ENCODE measurements at regions not wholly inside any gene's neighbourhood (a gene's known extent, or its start where the extent isn't known, plus 50 kb on each side); places are given as distances from the start of the nearest gene placed in this dataset.

DNA sequence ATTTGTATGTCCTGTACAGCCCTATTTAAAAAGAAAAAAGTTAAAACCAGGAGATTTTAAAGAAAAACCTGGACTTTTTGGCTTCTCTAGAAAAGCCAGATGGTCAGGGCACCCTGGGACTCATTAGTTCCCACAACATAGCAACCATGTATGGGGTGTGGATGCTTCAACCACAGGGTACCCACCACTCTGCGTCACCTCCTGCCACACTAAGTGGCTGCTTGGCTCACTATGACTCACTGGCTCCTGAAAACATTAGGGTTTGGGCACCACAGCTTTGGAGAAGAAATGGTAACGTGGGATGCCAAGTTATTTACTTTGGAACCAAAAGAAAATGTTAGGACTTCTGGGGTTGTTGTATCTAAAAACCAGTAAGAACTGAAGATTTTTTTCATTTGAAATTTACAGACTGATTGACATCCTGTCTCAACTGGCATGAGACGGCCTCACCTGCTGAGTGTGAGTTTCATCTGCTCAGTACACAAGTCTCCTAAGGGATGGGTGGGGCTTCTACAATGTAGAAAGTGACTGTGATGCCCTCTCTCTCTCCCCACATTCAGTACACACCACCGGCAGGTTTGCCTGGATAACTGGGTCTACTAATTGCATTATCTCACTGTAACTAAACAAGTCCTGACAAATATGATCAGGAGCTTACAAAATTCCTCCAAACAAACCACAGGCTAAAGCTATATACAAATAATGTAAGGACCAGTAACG lies 103.9 kb downstream of the ESM1 start:
- no peak for TF ChIP-seq POLR2A (IDR thresholded peaks at IDR 0.05; ENCODE audit: borderline replicate concordance, extremely low read depth, insufficient read depth, insufficient read length)
- no peak for TF ChIP-seq SRF (IDR thresholded peaks at IDR 0.05; ENCODE audit: low read depth)
- no peak for TF ChIP-seq CEBPB (IDR thresholded peaks at IDR 0.05; ENCODE audit: low read depth)
- TF ChIP-seq, protein P1, sequence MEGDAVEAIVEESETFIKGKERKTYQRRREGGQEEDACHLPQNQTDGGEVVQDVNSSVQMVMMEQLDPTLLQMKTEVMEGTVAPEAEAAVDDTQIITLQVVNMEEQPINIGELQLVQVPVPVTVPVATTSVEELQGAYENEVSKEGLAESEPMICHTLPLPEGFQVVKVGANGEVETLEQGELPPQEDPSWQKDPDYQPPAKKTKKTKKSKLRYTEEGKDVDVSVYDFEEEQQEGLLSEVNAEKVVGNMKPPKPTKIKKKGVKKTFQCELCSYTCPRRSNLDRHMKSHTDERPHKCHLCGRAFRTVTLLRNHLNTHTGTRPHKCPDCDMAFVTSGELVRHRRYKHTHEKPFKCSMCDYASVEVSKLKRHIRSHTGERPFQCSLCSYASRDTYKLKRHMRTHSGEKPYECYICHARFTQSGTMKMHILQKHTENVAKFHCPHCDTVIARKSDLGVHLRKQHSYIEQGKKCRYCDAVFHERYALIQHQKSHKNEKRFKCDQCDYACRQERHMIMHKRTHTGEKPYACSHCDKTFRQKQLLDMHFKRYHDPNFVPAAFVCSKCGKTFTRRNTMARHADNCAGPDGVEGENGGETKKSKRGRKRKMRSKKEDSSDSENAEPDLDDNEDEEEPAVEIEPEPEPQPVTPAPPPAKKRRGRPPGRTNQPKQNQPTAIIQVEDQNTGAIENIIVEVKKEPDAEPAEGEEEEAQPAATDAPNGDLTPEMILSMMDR (IDR thresholded peaks at IDR 0.05 in 2 of 3, conservative IDR thresholded peaks at IDR 0.05 in 1 of 3; ENCODE audit: borderline replicate concordance in 1 of 3, insufficient read depth in 1 of 3, low read depth in 2 of 3, low read length in 2 of 3), result no peak
- TF ChIP-seq YY1 (IDR thresholded peaks at IDR 0.05; ENCODE audit: extremely low read depth, insufficient replicate concordance, low read depth, low read length), result no peak
- TF ChIP-seq, protein P2, sequence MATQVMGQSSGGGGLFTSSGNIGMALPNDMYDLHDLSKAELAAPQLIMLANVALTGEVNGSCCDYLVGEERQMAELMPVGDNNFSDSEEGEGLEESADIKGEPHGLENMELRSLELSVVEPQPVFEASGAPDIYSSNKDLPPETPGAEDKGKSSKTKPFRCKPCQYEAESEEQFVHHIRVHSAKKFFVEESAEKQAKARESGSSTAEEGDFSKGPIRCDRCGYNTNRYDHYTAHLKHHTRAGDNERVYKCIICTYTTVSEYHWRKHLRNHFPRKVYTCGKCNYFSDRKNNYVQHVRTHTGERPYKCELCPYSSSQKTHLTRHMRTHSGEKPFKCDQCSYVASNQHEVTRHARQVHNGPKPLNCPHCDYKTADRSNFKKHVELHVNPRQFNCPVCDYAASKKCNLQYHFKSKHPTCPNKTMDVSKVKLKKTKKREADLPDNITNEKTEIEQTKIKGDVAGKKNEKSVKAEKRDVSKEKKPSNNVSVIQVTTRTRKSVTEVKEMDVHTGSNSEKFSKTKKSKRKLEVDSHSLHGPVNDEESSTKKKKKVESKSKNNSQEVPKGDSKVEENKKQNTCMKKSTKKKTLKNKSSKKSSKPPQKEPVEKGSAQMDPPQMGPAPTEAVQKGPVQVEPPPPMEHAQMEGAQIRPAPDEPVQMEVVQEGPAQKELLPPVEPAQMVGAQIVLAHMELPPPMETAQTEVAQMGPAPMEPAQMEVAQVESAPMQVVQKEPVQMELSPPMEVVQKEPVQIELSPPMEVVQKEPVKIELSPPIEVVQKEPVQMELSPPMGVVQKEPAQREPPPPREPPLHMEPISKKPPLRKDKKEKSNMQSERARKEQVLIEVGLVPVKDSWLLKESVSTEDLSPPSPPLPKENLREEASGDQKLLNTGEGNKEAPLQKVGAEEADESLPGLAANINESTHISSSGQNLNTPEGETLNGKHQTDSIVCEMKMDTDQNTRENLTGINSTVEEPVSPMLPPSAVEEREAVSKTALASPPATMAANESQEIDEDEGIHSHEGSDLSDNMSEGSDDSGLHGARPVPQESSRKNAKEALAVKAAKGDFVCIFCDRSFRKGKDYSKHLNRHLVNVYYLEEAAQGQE (IDR thresholded peaks at IDR 0.05; ENCODE audit: low read depth), result no peak
- TF ChIP-seq TCF7L2 (IDR thresholded peaks at IDR 0.05; ENCODE audit: borderline replicate concordance, extremely low read depth, insufficient read depth, insufficient read length), result no peak
- TF ChIP-seq SP1 (IDR thresholded peaks at IDR 0.05; ENCODE audit: low read depth), result no peak
- TF ChIP-seq EGR1 (IDR thresholded peaks at IDR 0.05; ENCODE audit: low read depth), result no peak
- TF ChIP-seq POLR2AphosphoS5 (IDR thresholded peaks at IDR 0.05; ENCODE audit: low read depth, low read length), result no peak
- TF ChIP-seq, protein P3, sequence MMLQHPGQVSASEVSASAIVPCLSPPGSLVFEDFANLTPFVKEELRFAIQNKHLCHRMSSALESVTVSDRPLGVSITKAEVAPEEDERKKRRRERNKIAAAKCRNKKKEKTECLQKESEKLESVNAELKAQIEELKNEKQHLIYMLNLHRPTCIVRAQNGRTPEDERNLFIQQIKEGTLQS (IDR thresholded peaks at IDR 0.05), result no peak
- no peak for TF ChIP-seq ZNF274 (IDR thresholded peaks at IDR 0.05; ENCODE audit: low read depth, low read length)
- TF ChIP-seq, protein P4, sequence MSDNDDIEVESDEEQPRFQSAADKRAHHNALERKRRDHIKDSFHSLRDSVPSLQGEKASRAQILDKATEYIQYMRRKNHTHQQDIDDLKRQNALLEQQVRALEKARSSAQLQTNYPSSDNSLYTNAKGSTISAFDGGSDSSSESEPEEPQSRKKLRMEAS (IDR thresholded peaks at IDR 0.05), result no peak
- TF ChIP-seq SIN3A (IDR thresholded peaks at IDR 0.05; ENCODE audit: low read depth), result no peak

Data from HCT116 (cell line).